ENCODE measurements at regions not wholly inside any gene's neighbourhood (a gene's known extent, or its start where the extent isn't known, plus 50 kb on each side); places are given as distances from the start of the nearest gene placed in this dataset.

DNA sequence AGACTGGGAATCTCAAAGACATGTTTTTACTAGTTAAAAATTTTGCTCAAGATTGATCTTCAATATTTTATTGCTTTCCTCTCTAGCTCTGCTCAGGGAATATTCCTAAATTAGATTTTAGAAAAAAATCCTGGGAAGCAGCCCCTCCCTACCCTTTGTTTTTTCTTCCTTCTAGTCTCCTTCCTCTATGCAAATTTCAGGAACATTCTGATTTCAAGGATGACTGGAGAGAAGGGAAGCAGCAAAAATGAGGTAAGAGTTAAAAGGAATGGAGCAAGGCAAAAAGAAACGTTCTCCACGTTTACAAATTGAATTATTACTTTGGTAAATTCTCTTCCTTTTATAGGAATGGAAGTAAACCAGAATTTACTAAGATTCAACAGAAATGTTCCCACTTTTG lies 493.4 kb upstream of the TUSC1 start:
- intact Hi-C loops (cut with DNase I; ENCODE audit: low total_unique reads): no loop called here
- H3K36me3 ChIP-seq (ENCODE audit: low read depth, missing control alignments): no peaks in the 10 kb centered on the region
- WGBS, 2 donors: 25 to 26% methylated on average over 2 of the region's 2 CpGs
- no peak for DNase-seq
- H3K27me3 ChIP-seq: no peaks in the 10 kb centered on the region
- H3K4me1 ChIP-seq: no peaks in the 10 kb centered on the region
- no peak overlapping the region for H3K27ac ChIP-seq
- no peaks in the 10 kb centered on the region for H3K9me3 ChIP-seq
- H3K4me3 ChIP-seq: no peak overlapping the region
- no peak for TF ChIP-seq POLR2A (IDR thresholded peaks at IDR 0.05)
- TF ChIP-seq, protein P1, sequence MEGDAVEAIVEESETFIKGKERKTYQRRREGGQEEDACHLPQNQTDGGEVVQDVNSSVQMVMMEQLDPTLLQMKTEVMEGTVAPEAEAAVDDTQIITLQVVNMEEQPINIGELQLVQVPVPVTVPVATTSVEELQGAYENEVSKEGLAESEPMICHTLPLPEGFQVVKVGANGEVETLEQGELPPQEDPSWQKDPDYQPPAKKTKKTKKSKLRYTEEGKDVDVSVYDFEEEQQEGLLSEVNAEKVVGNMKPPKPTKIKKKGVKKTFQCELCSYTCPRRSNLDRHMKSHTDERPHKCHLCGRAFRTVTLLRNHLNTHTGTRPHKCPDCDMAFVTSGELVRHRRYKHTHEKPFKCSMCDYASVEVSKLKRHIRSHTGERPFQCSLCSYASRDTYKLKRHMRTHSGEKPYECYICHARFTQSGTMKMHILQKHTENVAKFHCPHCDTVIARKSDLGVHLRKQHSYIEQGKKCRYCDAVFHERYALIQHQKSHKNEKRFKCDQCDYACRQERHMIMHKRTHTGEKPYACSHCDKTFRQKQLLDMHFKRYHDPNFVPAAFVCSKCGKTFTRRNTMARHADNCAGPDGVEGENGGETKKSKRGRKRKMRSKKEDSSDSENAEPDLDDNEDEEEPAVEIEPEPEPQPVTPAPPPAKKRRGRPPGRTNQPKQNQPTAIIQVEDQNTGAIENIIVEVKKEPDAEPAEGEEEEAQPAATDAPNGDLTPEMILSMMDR (IDR thresholded peaks at IDR 0.05): no peak

DNA sequence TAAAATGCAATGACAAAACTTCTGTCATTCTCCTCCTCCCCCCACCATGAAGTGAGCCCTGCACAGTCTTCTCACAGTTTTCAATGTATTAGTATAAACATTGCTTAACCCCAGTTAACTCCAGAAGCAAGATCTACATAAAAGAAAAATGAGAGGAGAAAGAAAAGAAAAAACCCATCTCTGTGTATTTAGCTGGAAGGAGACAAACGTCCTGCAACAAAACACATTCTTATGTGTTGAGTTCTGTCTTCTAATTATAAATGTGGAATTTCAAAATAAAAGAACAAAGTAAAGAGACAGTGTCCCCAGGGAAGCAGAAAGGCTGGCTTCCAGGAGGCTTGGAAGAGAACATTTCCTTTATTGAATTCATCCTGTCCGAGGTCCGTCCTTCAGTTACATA lies 491.9 kb upstream of the TUSC1 start:
- DNase-seq: peak; percentile 20
- no peaks in the 10 kb centered on the region for H3K36me3 ChIP-seq (ENCODE audit: low read depth, missing control alignments)
- H3K4me1 ChIP-seq: no peaks in the 10 kb centered on the region
- no peak for TF ChIP-seq POLR2A (IDR thresholded peaks at IDR 0.05)
- TF ChIP-seq, protein P1 (IDR thresholded peaks at IDR 0.05): no peak
- WGBS, 2 donors: 36 to 40% methylated on average over 3 of the region's 3 CpGs
- H3K9me3 ChIP-seq: no peaks in the 10 kb centered on the region
- no peak overlapping the region for H3K4me3 ChIP-seq
- intact Hi-C loops (cut with DNase I; ENCODE audit: low total_unique reads): no loop called here
- no peaks in the 10 kb centered on the region for H3K27me3 ChIP-seq
- no peak overlapping the region for H3K27ac ChIP-seq

DNA sequence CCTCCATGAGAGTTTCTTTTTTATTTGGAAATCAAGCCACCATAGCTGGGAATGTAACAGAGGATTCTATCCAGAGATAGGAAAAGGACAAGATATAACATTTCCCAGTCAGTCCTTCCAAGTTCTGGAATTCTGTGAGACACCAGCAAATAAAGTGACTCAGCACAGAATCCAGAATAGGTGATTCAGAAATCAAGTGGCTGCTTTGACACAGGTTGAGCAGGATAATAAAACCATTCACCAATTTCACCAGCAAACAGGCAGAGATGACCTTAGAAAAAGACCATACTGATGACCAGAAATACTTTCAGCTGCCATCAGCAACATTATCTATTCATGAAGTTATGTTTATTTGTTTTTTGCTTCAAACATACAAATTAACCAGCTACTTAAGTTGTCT lies 491.5 kb upstream of the TUSC1 start:
- no peak for DNase-seq
- no peak for TF ChIP-seq POLR2A (IDR thresholded peaks at IDR 0.05)
- TF ChIP-seq, protein P1 (IDR thresholded peaks at IDR 0.05): no peak
- H3K4me3 ChIP-seq: no peak overlapping the region
- H3K36me3 ChIP-seq (ENCODE audit: low read depth, missing control alignments): no peaks in the 10 kb centered on the region
- H3K4me1 ChIP-seq: no peaks in the 10 kb centered on the region
- H3K9me3 ChIP-seq: no peaks in the 10 kb centered on the region
- no peak overlapping the region for H3K27ac ChIP-seq
- intact Hi-C loops (cut with DNase I; ENCODE audit: low total_unique reads): no loop called here
- no peaks in the 10 kb centered on the region for H3K27me3 ChIP-seq

DNA sequence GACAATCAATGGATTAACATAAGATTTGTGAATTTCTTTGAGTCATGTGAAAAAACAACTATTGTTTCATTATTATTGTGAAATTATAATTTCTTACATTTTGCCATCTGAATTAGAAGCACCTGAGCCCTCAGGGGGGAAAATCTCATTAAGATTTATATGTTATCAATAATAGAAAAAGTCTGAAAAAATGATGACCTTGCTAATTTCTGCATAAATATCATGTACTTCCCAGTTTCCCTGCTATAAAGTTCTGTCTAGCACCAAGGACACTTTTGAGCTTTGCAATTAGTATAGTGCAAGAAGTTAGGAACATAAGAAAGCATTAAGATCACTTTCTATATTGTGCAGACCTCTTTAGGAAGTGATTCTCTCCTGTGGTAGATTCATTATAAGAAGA lies 488.3 kb upstream of the TUSC1 start:
- H3K27me3 ChIP-seq: no peaks in the 10 kb centered on the region
- no peaks in the 10 kb centered on the region for H3K36me3 ChIP-seq (ENCODE audit: low read depth, missing control alignments)
- H3K9me3 ChIP-seq: no peaks in the 10 kb centered on the region
- no peak overlapping the region for H3K27ac ChIP-seq
- H3K4me1 ChIP-seq: no peaks in the 10 kb centered on the region
- intact Hi-C loops (cut with DNase I; ENCODE audit: low total_unique reads): no loop called here
- no peak overlapping the region for H3K4me3 ChIP-seq
- TF ChIP-seq, protein P1 (IDR thresholded peaks at IDR 0.05): no peak
- no peak for TF ChIP-seq POLR2A (IDR thresholded peaks at IDR 0.05)
- DNase-seq: no peak

DNA sequence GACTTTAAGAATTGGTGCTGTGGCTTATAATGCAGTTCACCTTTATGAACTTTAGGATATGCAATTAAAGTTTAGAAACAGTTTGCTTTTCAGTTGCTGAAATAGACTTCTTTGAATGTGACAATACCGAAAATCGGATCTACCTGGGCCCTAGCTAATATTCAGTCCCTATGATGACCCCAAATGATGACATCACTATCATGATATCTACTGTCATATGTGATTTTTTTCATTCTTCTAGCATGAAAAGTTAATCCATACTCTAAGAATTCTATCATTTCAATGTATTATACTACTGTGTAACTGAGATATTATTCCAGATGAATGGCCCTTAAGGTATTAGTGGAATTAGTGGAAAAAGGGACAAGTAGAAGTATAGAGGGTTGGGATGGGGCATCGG lies 487.2 kb upstream of the TUSC1 start:
- Histone ChIP-seq H3K27ac (no peak overlapping the region), H3K4me3 (no peak overlapping the region), H3K27me3 (no peaks in the 10 kb centered on the region), H3K4me1 (no peaks in the 10 kb centered on the region), H3K9me3 (no peaks in the 10 kb centered on the region), H3K36me3 (ENCODE audit: low read depth, missing control alignments) (no peaks in the 10 kb centered on the region)
- intact Hi-C loops (cut with DNase I; ENCODE audit: low total_unique reads): no loop called here
- no peak for DNase-seq
- WGBS, 2 donors: 94 to 99% methylated on average over 3 of the region's 3 CpGs
- TF ChIP-seq, protein P1 (IDR thresholded peaks at IDR 0.05): no peak
- no peak for TF ChIP-seq POLR2A (IDR thresholded peaks at IDR 0.05)

Measured in testis (tissue), 2 donors.